Right ventricle myocardium superior (tissue), 1 donor: ENCODE measurements at regions not wholly inside any gene's neighbourhood (a gene's known extent, or its start where the extent isn't known, plus 50 kb on each side); places are given as distances from the start of the nearest gene placed in this dataset.

Experiments
- ATAC-seq: fragments of 200-7000 bp; cut with Tn5 transposase; one replicate; pipeline ENCODE4 v1.9.1; 2020; ENCODE audit warnings: mild to moderate bottlenecking; ENCODE audit not compliant: poor library complexity
- DNase-seq: peaks from one replicate; pipeline ENCODE4 v3.0.0-alpha.2; 2020
- intact Hi-C: fragments of 100-400 bp; cut with DNase I; formaldehyde crosslinking; loops from one replicate; pipeline ENCODE4 v1.11.2; 2022
- donor health status: DM: no; HTN: yes; CAD: no; lungs with severe emphysema.

GRCh38 chr6:118761645-118762044, 110.3 kb upstream of the CEP85L start:
- no peak for DNase-seq
- ATAC-seq: no peak
- intact Hi-C loops: no loop called here

GRCh38 chr6:118758946-118759345, 107.6 kb upstream of the CEP85L start:
- ATAC-seq: peak; percentile 12
- no peak for DNase-seq
- intact Hi-C loops: no loop called here

DNA sequence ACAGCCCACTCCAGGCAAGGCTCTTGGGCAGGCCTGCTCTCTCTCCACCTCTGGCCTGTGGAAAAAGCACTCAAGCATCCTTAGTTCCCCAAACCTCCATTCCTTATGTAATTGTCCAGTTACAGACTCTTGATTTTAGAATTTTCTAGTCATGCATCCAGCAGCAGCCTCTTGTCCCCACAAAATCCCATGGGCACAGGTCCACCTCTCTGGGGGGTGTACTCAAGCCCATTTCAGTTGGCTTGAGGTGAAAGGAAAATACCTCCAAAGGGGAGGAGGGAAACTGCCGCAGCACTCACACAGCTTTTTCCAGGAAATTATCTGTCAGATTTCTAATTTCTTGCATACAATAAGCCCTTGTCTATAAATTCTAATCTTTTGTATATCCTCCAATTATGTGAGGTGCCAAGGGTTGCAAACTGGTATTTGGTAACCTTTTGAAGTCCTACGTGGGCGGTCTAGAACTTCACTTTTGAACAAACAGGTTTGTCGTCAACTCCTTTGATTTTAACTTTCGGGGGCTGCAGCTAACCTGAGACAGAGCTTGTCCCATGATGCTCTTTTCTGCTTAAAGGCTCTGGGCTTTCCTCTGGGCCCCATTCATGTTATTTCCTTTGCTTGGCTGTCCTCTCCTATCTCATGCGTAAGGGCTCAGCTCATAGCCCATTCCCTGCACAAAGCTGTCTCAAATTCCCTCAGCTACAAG, 104.7 kb upstream of the CEP85L start:
- DNase-seq (no peak), ATAC-seq (no peak)

GRCh38 chr6:118752803-118753202, 101.4 kb upstream of the CEP85L start:
- intact Hi-C loops: no loop called here
- DNase-seq (no peak), ATAC-seq (no peak)

More for the DNA sequence above, 104.7 kb upstream of the CEP85L start:
- intact Hi-C loops: no loop called here

DNA sequence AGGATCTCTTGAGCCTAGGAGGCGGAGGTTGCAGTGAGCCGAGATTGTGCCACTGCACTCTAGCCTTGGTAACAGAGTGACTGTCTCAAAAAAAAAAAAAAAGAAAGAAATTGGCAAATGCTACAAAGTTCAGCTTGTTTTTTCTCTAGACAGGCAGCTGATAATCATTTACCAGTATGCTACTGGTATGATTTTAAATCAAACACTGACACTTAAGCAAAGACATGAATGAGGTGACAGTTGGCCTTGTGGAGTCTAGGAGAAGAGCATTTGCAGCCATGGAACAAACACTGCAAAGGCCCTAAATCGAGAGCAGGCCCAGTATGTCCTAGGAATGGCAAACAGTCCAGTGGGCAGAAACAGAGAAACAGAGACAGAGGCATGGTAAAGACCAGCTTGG, 99.7 kb upstream of the CEP85L start:
- no peak for DNase-seq
- ATAC-seq: no peak
- intact Hi-C loops: no loop called here

- intact Hi-C loops: no loop called here
- no peak for DNase-seq
- no peak for ATAC-seq
Observed at GRCh38 chr6:118750143-118750542, 98.8 kb upstream of the CEP85L start.

GRCh38 chr6:118748311-118749062, 97.1 kb upstream of the CEP85L start:
- ATAC-seq (no peak), DNase-seq (no peak)
- intact Hi-C loops: no loop called here

GRCh38 chr6:118746825-118747174, 95.4 kb upstream of the CEP85L start:
- ATAC-seq (no peak), DNase-seq (no peak)
- intact Hi-C loops: no loop called here

DNA sequence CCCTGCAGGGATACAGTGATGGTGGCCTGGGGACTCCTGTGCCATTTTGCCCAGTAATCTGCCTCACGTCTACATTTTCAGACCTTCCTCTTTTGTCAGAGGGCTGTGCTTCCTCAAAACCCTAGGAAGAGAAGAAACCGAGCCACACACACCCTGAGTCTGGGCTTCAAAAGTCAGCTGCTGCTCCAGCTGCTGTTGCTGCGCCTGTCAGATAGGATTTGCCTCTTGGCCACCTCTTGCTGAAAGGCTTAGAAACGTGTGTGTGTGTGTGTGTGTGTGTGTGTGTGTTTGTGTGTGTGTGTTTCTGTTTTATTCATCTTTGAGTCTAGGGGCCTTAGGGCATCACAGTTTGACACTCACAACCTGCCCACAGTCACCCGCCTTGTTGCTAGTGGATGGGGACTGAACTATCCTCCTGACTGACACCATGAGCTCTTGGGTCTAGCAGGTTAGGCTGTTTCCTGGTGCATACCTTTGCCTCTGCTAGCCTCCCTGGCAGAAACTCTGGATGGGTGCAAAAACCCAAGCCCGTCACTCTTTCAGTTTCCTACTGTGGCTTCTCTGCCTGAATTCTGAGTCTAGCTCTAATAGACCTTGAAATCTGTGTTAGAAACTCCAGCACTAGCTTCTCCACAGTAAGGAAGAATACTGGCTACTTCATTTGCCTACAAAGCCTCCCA, 94.9 kb upstream of the CEP85L start:
- DNase-seq: peak; percentile 46
- peak; percentile 65 for ATAC-seq
- intact Hi-C loops: no loop called here

GRCh38 chr6:118745156-118745555, 93.8 kb upstream of the CEP85L start:
- no peak for ATAC-seq
- no peak for DNase-seq
- intact Hi-C loops: no loop called here

DNA sequence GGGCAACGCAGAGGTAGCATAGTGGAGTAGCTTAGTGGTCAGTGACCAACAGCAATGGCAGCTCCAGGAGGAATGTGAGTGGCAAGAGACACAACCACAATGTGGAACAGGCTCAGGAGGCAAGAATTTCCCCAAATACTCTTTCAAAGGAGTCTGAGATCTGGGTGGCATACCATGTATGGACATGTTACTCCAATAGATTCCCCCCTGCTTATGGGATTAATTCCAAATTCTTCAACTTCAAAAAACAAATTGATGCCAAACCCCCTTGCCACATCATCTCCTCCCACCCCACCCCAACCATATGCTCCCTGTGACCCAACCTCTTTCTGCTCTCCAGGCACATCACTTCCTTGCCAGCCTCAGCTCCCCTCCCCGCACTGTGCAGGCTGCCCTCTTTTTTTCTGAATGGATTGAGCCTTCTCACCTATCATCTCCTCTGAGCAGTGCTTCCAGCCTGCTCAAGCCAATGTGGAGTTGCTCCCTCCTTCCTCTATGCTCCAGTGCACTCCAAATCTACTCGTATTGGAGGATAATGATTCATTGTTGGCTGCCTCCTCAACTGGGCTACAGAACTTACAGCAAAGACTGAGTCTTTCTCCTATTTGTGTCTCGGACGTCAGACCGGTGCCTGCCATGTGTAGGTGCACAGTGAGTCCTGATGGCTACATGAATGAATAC, 93.0 kb upstream of the CEP85L start:
- DNase-seq (no peak), ATAC-seq (no peak)
- intact Hi-C loops: no loop called here

DNA sequence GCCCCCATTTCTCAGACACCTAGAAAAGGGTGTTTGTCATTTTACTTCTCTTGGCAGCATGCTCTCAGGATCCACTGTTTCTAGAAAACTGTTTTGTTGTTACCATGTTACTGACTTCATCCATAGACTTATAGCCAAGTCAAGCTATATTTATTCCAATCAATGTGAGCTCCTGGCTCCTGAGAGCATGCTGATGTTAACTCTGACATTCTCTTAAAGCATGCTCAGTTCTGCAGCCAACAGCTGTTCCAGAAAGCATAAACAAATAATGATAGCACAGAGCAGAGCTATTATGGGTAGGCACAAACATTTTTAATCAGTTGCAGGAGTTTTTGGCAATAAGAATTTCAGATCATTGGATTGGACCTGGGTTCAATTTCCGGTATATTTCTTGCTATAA, 92.4 kb upstream of the CEP85L start:
- intact Hi-C loops: no loop called here
- DNase-seq (no peak), ATAC-seq (peak; percentile 64)

- intact Hi-C loops: no loop called here
- DNase-seq (no peak), ATAC-seq (no peak)
Observed at GRCh38 chr6:118740372-118740771, 89.0 kb upstream of the CEP85L start.

DNA sequence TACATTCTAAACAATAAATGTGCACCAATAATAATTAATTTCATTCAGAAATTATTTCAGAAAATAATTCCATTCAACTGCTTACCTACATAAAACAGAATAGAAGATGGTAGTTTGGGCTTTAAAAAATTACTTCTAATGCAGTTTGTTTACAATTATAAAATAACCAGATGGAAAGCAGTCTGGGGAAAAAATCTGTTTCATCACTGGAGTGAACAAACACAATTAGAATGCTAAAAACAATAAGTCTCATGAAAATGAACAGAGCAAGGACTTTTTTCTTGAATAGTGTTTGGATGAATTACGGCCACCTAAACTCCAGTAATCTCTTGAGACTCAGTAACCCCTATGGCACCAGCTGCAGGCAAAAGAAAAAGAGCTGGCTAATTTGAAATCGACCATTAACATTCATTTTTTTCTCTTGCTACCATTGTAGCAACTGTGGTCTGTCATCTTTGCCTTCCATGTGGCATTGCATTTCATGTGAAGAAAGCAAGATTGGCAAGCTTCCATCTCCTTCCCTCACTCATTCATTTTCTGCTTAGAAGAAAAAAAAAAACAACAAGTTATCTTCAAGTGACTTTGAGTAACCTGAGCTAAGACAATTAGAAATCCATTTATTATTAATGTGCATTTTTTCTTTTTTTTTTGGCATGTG, 88.4 kb upstream of the CEP85L start:
- DNase-seq: no peak
- intact Hi-C loops: no loop called here
- no peak for ATAC-seq

GRCh38 chr6:118736440-118736839, 85.0 kb upstream of the CEP85L start:
- intact Hi-C loops: no loop called here
- DNase-seq: no peak
- no peak for ATAC-seq

DNA sequence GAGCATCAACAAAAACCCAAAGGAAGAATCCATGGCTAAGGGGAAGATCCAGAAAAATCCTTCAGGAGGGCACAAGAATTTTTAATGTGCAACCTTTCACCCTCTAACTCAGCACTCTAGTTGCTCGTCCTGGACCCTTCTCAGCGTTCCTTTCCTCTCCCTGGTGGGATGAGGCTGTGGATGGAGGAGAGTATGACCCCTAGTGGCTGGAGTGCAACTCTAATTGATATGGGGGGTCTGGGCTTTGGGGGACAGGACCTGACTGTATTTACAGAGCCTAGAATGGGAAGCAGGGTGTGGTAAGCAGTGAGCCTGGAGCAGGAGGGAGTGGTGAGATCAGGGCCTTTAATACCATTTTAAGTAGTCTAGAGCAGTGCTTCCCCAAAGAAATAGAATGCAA, 83.9 kb upstream of the CEP85L start:
- peak; percentile 57 for ATAC-seq
- DNase-seq: no peak
- intact Hi-C loops: no loop called here

DNA sequence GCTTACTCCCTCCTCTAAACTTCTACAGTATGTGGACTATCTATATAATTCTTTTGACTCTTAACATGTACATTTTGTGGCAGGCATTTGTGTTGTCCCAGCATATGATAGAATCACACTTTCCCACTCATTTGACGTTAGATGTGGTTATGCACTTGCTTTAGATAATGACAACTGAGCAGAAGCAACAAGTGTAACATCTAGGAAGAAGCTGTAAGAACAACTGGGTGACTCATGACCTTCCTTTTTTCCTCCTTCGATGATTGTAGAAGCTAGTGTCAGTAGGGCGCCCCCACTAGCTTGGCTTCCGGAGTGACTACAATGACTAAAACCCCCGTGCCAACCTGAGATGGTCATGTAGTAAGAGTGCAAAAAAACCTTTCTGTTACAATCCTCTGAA, 74.6 kb upstream of the CEP85L start:
- intact Hi-C loops: no loop called here
- ATAC-seq (no peak), DNase-seq (no peak)

- intact Hi-C loops: no loop called here
- ATAC-seq (no peak), DNase-seq (no peak)
Observed at GRCh38 chr6:118724211-118724610, 72.8 kb upstream of the CEP85L start.
